HG02763 (cell line): ENCODE measurements at regions not wholly inside any gene's neighbourhood (a gene's known extent, or its start where the extent isn't known, plus 50 kb on each side); places are given as distances from the start of the nearest gene placed in this dataset.
"Not testable (repeated sequence)": the region's sequence is repeated elsewhere in the genome, so short reads cannot be mapped to it uniquely, and the experiment has no call there.

Experiments
- ATAC-seq: cut with Tn5 transposase; IDR thresholded peaks from one replicate; pipeline ENCODE4 v1.9.1; 2021; ENCODE audit warnings: mild to moderate bottlenecking, moderate library complexity; ENCODE audit not compliant: unreplicated experiment

DNA sequence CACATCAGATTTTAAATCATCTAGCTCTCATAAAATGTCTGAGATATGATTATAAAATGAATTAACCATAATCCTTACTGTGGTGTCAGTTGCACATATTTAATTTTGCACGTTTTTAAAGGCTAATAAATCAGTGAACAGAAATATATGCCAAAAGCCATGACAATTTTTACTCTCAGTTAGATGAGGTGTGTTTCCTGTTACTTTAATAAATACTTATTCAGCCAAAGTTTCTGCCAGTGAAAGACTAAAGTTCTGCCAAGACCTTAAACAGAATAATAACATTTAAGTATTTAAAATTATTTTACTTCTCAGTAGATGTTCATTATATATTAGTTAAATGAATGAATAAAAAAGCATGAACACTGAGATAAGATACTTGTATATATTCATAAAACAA, 1150.1 kb downstream of the NAALADL2 start:
- ATAC-seq, result no peak

DNA sequence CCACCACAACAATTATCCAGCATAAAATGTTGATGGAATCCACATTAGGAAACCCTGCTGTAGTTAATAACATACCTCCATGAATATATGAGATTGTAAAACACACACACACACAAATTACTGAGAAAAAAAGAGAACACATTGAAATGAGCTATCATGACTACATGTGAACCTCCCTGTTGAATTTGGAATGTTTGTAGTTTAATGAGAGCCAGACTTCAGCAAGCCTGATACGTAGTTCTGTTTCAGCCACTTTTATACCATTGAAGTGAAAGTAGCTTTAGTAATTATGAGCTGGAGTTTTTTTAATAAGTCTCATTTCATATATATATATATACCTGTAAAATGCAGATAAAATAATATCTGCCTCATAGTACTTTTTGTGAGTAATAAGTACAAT, 1146.4 kb downstream of the NAALADL2 start:
- ATAC-seq, result no peak

DNA sequence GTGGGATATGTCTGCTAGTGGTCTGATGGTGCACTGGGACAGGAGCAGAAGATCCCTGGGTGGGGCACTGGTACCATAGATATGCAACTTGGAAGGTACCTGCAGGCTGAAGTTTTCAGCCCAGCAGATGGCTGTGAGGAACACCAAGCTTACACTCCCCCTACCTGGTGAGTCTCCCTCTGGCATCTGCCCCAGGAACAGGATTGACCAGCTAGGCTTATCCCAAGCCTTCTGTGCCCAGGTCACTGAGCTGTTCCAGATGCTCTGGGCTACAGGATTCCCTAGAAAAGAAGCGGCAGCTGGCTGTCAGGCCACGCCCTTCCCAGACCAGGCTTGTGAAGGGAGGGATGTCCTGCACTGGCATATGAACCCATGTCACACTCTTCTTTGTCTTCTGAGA, 1130.0 kb downstream of the NAALADL2 start:
- ATAC-seq, result no peak

DNA sequence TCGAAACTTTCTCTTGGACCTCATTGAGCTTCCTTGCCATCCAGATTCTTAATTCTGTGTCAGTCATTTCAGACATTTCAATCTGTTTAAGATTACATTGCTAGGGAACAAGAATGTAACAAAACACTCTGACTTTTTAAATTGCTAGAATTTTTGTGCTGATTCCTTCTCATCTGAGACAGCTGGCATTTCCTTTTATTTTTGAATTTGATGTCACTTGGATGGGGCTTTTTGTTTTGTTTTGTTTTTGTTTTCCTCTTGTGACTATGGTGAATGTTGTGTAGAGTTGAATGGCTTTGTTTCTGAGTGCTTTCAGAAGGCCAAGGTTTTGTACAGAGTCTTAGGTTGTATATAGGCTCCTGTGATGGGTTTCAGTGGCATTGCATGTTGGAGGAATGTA, 1129.3 kb downstream of the NAALADL2 start:
- no peak for ATAC-seq

DNA sequence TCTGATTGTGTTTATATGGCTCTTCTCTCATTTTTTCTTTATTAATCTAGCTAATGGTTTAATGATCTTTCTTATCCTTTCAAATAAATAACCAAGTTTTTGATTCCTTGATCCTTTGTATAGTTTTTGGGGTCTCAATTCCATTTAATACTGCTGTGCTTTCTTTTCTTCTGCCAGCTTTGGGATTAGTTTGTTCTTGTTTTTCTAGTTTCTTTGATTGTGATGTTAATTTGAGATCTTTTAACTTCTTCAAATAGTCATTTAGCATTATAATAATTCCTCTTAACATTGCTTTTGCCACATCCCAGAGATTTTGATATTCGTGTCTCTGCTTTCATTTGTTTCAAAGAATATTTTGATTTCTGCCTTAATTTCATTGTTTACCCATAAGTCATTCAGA, 1126.6 kb downstream of the NAALADL2 start:
- ATAC-seq, result no peak

DNA sequence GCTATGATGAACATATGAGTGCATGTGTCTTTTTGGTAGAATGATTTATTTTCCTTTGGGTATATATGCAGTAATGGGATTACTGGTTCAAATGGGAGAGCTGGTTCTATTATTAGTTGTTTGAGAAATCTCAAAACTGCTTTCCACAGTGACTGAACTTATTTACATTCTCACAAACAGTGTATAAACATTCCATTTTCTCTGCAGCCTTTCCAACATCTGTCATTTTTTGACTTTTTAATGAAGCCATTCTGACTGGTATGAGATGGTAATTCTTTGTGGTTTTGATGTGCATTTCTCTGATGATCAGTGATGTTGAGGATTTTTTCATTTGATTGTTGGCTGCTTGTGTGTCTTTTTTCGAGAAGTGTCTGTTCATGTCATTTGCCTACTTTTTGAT, 1124.2 kb downstream of the NAALADL2 start:
- no peak for ATAC-seq

DNA sequence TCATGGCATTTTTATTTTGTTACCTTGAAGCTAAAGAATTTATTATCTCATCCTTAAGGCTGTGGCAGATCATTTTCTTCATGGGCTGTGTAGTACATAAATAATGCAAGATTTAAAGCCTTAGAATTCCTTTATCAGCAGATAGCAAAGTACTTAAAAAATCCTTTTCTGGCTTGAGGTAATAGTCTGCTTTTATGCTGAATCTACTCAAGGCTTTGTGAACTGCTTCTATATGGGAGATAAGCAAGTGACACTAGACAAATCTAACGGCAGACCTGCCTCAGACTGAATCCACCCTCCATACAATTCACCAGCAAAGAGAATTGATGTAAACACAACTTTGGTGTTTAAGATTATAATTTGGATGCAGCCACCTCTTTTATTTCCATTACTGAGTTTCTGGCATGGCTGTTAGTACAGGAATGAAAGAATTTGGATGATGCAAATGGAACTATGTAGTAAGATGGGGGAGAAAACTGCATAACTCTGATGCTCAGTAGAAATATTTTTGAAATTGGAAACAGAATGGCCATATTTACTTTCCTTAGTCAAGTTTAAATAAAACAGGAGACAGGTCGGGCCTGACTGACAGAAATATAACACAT, 1121.5 kb downstream of the NAALADL2 start:
- ATAC-seq, result no peak

DNA sequence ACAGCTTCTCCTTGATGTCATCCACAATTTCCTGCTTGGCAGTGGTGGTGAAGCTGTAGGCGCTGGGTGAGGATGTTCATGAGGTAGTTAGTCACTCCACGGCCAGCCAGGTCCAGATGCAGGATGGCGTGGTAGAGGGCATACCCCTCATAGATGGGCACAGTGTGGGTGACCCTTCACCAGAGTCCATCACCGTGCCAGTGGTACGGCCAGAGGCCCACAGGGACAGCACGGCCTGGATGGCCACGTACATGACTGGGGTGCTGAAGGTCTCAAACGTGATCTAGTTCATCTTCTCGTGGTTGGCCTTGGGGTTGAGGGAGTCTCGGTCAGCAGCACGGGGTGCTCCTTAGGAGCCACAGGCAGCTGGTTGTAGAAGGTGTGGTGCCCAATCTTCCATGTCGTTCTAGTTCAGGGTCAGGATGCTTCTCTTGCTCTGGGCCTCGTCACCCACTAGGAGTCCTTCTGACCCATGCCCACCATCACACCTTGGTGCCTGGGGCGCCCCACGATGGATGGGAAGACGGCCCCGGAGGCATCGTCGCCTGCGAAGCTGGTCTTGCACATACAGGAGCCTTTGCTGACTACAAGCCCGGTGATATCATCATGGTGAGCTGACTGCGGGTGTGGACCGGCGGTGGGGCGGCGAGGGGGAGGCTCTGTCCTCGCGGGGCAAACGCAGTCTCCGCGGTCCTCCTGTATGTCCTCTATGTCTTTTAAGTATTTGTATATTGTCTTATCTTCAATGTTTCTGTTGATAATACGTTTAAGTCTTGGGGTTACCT, 1119.0 kb downstream of the NAALADL2 start:
- ATAC-seq, result no peak

DNA sequence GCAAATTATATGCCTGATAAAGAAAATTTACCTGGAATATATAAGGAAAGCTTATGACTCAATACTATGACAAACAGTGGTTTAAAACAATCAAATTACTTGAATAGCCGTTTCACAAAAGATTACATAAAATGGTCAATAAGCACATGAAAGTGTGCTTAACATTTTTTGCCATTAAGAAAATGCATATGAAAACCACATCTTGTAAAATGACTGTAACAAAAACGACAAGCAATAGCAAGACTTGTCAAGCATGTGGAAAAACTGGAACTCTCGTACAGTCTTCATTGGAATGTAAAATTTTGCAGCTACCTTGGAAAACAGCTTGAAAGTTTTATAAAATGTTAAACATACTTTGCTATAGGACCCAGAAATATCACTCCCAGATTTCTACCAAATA, 1110.3 kb downstream of the NAALADL2 start:
- ATAC-seq, result no peak

DNA sequence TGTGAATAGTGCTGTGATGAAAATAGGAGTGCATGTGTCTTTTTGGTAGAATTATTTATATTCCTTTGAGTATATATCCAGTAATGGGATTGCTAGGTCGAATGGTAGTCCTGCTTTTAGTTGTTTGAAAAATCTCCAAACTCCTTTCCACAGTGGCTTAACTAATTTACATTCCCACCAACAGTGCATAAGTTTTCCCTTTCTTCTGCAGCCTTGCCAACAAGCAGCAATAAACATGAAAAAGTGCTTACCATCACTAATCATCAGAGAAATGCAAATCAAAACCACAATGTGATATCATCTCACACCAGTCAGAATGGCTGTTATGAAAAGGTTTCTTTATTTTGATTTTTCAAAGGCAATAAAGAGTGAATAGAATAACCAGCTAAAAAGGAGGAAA, 1105.9 kb downstream of the NAALADL2 start:
- ATAC-seq, result no peak

DNA sequence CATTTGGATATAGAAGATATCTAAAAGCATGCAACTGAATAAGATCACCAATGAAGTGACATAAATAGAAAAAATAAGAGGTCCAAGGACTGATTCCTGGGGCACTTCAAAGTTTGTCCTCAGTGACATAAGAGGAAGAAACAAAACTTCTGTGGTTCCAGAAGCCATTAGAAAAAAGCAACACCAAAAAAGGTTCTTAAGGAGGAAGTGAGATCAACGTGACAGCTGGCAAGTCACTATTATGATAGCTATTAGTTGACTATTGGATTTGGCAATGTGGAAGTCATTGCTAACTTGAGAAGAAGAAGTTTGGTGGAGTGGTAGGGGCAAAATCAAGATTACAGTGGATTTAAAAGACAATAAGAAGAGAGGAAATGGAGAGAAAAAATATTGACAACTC, 1098.3 kb downstream of the NAALADL2 start:
- no peak for ATAC-seq

DNA sequence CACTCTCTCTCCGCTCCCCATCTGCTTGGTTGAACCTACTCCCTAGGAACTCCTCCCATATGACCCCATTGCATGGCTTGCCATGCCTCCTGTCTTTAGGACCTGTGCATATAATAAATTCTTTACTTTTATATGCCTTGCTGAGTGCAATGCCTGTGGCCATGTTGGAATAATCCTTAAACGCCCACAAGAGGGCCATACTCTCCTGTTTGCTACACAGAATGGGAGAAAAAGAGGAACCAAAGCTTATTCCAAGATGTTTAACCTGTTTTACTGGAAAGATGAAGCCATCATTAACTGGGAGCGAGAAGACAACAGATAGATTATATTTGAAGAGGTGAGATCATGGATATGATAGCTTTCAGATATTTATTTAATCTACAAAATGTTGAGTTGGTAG, 1097.8 kb downstream of the NAALADL2 start:
- ATAC-seq, result no peak

DNA sequence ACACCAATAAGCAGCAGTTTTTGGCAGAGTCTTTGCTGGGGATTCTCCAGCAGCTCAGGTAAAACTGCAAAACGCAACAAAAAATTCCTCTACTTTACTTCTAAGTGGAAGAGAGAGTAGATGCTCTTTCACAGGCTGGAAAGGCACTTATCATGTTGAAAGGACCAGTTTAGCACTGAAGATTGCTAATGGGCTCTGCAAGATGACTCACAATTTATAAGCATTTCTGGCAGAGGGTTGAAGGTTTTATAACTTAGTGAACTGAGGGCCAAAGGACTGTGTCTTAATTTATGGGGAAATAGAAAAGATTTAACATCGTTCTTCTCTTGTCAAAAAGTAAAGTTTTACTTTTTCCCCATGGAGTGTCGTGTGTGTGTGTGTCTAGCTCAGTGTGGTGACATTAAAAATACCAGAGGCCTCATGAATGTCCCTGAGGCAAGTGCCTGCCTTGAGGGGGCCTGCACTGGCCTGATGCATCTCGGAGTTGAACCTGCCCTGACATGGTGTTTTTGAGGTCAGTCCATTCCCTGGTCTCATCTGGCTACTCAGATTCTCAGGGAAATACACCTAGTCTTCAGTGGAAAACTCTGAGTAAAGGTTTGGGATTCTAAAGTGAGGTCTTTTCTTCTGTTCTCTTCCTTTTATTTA, 1092.0 kb downstream of the NAALADL2 start:
- no peak for ATAC-seq

DNA sequence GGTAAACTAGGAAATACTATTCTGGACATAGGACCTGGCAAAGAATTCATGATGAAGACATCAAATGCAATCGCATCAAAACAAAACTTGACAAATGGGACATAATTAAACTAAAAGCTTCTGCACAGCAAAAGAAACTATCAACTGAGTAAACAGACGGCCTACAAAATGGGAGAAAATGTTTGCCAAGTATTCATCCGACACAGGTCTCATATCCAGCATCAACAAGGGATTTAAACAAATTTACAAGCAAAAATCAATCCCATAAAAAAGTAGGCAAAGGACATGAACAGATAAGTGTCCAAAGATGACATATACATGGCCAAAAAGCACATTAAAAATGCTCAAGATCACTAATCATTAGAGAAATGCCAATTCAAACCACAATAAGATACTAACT, 1088.9 kb downstream of the NAALADL2 start:
- ATAC-seq, result no peak

DNA sequence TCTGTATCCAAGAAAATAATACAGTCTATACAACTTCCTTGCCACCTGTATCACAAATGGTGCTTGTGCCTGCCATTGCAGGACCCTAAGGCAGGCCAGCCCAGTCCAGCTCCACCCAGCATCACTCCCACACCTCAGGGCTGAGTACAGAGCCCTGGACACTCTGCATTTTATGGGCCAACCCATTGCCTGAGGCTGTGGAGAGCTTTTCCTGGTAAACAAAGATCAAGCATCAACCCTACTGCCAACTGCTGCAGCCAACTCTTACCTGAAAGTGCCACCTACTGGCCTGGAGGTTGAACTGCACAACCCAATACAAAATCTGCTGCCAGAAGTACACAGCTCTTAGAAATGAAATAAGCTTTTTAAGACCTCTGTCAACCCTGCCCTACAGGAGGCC, 1082.2 kb downstream of the NAALADL2 start:
- no peak for ATAC-seq

DNA sequence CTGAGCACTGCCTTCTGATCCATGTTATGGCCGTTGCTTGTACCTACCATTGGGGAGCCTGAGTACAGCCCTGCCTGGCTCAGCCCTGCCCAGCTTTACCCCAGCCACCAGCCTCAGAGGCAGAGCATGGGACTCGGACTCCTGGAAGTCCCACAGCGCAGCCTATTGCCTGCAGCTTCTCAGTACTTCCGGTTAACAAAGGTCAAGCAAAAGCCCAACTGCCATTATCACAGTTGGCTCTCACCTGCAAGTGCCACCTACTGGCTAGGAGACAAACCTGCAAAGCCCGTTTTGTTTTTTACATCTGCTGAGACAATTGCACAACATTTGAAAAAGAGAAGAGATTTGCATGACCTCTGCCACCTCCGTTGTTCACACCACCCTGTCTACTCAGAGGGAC, 1081.7 kb downstream of the NAALADL2 start:
- no peak for ATAC-seq

DNA sequence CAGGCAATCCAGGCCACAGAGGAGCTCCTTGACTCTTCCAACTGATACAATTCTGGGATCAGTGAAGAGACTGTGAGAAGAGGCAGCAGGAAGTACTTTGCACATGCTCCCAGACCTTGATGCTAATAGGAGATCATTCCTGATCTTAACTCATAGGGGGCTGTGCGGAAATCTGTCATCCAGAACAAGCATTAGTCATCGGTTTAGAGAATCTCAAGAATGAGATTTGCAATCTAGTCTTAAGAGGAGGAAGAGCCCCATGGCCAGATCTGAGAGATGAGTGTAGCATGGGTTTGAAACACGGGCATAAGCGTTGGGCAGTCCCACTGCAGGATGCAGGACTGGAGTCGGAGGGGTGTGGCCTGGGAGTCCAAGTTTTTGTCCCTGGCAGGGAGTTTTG, 1081.1 kb downstream of the NAALADL2 start:
- no peak for ATAC-seq

DNA sequence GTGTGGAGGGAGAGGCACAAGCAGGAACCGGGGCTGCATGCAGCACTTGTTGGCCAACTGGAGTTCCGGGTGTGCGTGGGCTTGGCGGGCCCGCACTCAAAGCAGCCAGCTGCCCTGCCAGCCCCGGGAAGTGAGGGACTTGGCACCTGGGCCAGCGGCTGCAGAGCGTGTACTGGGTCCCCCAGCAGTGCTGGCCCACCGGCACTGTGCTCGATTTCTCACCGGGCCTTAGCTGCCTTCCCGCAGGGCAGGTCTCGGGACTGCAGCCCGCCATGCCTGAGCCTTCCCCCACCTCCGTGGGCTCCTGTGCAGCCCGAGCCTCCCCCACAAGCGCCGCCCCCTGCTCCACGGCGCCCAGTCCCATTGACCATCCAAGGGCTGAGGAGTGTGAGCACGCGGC, 1078.2 kb downstream of the NAALADL2 start:
- ATAC-seq, result not testable (repeated sequence)

DNA sequence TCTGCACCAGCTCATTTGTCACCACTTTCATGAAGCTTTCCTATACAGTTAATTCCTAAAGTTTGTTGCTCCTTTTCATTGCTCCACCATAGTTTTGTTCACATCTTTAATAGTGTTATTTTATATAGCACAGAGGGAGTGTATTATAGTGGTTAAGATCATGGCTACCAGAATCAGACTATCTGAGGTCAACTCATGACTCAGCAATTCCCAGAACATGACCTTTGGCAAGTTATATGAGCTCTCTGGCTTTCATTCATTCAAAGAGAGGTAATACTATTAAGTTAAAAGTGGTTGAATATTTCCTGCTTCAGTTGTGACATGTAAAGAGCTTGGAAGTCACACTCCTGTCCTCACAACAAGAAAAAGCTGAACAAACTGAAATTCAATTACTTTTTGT, 1073.5 kb downstream of the NAALADL2 start:
- no peak for ATAC-seq

DNA sequence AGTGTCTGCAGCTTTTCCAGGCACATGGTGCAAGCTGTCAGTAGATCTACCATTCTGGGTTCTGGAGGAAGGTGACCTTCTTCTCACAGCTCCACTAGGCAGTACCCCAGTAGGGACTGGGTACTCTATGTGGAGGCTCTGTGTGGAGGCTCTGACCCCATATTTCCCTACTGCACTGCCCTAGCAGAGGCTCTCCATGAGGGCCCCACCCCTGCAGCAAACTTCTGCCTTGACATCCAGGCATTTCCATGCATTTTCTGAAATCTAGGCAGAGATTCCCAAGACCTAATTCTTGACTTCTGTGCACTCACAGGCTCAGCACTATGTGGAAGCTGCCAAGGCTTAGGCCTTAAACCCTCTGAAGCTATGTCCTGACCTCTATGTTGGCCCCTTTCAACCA, 1060.0 kb downstream of the NAALADL2 start:
- no peak for ATAC-seq

DNA sequence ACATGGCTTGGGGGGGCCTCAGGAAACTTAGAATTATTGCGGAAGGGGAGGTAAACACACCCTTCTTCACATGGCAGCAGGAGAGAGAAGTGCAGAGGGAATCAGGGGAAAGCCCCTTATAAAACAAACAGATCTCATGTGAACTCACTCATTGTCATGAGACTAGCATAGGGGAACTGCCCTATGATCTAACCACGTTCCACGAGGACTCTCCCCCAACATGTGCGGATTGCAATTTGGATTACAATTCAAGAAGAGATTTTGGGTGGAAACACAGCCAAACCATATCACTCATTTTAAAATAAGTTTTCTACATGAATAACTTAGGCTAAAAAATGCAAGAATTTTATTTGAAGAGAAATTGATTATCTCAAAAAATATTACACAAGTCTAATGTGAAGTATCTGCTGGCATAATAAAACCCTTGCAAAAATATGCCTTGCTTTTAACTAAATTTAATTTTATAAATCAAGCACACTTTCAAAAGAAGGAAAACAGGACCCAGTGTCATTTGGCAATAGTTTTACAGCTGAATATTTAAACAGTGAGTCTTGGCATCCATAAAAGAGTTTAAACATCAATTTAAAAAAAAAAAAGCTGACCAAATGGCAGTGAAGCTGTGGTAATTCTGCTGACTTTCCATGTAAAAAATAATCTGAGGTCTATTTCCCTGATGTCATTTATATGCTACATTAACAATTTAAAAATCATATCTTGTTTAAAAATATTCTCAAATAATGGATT, 1057.2 kb downstream of the NAALADL2 start:
- no peak for ATAC-seq

DNA sequence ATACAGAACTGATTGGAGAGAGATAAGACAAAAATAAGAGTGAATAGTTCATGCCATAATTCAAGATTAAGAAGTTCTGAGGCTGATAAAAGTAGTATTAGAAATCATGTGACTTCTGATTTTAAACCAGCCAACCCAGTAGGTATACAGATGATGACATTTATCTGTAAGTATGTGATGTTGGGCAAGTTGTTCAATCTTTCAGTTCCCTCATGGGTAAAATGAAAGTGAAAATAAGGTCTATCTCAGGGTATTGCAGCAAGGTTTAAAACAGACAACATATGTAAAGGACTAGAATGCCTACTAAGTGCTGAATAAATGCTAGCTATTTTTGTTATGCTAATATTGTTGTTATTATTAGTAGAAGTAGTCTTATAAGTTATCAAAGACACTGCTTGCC, 1055.7 kb downstream of the NAALADL2 start:
- ATAC-seq, result no peak
